HG02938 (cell line): ENCODE measurements at regions not wholly inside any gene's neighbourhood (a gene's known extent, or its start where the extent isn't known, plus 50 kb on each side); places are given as distances from the start of the nearest gene placed in this dataset.
"Not testable (repeated sequence)": the region's sequence is repeated elsewhere in the genome, so short reads cannot be mapped to it uniquely, and the experiment has no call there.

Experiments used
- ATAC-seq: cut with Tn5 transposase; IDR thresholded peaks from one replicate; pipeline ENCODE4 v1.9.1; 2021; ENCODE audit warnings: mild to moderate bottlenecking, moderate library complexity; ENCODE audit not compliant: unreplicated experiment

DNA sequence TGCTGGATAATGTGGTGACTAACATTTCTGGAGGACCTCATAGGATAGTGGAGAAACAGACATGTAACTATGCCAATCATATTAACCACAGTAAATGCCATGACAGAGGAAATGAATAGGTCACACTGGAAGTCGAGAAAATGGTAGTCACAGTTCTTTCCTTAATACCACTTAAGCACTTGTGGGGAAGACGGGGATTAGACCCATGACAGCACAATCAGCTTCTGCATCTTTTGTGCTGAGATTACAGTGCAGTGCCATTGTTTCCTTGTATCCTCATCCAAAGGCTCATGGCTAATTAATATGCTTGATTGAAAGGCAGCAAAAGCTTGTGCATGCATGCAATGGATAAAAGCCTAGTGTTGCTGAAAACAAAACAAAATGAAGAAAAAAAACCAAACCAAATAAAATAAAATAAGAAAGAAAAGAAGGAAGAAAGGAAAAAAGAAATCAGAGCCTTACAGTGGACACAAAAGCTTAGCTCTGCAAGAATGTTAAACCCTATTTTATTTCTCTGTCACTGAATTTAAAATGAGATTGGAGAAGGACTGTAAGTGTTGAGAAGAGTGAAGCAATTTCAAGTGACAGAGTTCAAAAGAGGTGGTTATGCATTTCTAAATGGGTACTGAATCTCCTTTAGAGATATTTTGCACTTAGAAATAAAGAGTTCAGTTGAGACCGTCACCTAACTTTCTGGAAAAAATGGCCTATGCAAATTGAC, 1011.9 kb downstream of the CDH8 start:
- ATAC-seq, result no peak

DNA sequence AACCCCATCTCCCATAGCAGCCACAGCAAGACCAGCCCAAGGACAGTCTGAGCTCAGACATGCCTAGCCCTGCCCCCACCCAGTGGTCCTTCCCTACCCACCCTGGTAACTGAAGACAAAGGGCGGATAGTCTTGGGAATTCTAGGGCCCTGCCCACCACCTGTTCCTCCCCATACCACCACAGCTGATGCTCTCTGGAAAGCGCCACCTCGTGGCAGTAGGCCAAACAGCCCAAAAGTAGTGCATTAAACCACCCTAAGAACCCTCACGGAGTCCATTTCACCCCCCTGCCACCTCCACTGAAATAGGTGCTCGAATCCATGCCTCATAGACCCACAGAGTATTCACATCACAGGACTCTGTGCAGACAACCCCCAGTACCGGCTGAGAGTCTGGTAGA, 1021.4 kb downstream of the CDH8 start:
- ATAC-seq, result no peak

DNA sequence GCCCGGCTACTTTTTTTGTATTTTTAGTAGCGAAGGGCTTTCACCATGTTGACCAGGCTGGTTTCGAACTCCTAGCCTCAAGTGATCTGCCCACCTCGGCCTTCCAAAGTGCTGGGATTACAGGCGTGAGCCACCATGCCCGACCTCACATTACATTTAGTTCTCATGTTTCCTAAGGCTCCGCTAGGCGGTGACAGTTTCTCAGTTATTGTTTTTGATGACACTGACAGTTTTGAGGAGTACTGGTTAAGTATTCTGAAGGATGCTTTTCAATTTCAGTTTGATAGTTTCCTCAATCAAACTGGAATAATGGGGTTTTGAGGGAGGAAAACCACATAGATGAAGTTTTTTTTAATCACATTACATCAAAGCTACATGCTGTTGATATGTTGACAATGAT, 1028.5 kb downstream of the CDH8 start:
- no peak for ATAC-seq

DNA sequence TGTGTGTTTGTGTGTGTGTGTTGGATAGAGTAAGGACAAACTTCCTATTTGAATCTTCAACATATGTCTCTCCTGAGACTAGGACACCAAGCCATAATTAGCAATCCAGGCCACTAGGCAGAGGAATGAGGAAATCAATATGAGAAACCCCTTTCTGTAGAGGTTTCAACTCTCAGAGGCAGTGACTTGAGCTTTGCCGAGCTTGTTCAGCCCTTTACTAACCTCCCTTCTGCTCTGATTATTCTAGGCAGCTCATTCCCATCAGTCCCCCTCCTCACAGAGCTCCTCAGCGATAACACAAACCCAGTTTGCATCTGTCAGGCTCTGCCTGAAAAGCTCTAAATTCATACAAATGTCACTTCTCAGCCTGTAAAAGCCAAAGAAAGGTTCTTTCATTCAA, 1030.3 kb downstream of the CDH8 start:
- no peak for ATAC-seq

DNA sequence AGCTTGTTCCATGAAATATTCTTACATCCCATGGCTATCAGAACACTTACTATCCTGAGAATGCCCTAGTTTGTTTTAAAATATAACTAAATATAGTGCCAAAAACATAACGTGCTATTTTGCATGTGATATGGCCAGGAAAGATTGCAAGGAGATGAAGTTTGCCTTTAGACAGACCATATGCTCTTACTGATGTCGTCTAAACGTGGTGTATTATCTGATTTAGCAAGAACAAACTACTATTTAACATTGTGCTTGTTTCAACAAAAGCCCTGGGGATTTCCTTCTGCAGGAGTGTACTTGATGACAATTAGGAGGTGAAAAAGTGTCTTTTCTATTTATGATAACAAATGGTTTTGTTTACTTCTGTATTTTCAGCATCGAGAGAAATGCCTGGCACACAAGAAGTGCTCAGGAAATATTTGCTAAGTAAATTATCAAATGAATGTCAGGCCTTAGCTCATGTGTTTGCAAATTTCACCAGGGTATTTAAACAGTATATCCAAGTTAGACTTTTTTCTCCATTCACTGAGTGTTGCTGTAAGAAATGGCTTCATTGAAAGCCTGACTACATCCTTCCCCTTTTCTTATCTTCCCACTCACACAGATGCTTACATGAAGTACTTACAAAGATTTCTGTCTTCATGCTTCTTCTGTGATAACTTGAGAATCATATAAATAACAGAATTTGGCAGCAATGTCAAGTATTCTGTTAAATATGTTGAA, 1033.6 kb downstream of the CDH8 start:
- ATAC-seq, result no peak

DNA sequence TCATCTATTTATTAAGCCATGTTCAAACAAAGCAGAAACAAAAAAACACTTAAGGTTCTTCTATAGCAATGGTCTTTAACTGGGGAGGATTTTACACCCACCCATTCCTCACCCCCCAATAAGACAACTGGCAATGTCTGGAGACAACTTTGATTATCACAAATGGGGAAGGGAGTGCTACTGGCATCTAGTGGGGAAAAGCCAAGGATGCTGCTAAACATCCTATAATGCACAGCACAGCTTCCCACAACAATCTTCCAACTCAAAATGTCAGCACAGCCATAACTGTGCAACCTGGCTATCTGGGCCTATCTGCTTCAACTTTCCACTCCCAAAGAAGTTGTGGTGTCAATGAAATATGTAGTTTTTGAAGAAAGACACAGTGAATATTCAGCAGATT, 1044.4 kb downstream of the CDH8 start:
- ATAC-seq, result no peak

DNA sequence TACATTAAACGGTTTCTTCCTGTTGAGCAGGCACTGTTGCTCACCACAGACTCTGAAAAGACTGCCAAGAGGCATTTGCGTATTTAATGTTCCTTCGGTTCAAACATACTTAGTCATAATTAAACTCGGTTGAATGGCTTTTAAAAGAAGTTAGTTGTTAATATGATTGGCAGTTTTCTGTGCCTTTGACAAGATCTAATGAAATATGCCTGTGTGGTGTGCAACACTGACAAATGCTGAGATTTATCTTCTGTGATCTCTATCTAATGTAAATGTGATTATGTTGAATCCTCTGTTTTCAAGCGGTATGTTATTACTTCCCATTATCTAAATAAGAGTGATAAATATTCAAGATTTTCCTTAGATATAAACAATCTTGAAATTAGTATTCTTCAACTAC, 1046.6 kb downstream of the CDH8 start:
- ATAC-seq, result no peak

DNA sequence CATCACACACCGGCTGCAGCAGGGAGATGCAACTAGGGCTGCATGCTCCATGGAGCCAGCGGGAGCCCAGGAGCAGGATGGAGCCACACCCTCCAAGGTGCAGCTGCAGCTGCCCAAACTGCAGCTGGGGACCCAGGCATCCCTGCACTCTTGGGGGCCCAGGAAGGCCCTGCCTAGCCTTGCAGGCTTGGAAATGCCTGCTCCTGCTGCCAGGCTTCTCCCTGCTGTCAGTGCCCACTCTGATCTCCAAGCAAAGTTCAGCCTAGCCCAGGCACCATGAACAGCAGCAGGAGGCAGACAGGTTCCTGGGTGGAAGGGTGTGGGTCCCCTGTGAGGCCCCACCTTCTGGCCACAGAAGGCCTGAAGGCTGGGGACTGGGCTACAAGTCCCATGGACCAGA, 1057.1 kb downstream of the CDH8 start:
- no peak for ATAC-seq

DNA sequence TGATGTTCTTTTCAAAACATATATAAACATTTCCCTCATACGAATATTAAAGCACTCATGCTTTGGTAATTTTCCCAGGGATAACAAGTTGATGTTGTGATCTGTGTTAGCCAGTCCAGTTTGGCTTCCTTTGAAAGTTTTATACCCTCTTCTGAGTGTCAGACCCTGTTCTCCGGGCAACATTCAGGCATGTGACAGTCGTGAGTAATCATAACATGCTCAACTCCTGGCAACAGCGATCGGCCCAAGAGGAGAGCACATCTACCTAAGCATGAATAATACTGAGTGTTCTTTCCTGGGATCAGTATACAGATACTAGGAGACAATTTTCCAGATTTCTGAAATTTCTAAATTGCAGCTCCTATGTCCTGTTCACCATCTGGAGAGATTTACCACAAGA, 1086.4 kb downstream of the CDH8 start:
- ATAC-seq, result no peak

DNA sequence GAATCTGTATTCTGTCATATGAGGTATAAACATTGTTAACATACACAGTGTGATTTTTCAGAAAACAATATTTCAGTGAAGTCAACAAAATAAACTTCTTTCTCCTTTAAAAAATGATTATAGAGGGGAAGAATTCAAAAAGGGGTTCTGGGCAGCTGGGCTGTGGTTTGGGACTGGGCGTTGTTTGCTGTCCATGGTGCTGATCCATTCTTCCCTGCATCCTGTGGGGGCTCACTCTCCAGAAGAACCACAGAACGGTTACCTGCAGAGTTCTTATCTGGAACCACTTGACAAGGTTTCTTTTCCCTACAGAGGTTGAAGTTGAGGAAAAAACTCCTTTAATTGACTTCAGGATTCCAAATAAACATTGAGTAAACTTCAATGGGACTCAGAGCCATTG, 1091.0 kb downstream of the CDH8 start:
- no peak for ATAC-seq

DNA sequence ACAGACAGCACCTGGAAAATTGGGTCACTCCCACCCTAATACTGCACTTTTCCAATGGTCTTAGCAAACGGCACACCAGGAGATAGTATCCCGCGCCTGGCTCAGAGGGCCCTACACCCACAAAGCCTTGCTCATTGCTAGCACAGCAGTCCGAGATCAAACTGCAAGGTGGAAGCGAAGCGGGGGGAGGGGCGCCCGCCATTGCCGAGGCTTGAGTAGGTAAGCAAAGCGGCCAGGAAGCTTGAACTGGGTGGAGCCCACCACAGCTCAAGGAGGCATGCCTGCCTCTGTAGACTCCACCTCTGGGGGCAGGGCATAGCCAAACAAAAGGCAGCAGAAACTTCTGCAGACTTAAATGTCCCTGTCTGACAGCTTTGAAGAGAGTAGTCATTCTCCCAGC, 1100.0 kb downstream of the CDH8 start:
- ATAC-seq, result not testable (repeated sequence)

DNA sequence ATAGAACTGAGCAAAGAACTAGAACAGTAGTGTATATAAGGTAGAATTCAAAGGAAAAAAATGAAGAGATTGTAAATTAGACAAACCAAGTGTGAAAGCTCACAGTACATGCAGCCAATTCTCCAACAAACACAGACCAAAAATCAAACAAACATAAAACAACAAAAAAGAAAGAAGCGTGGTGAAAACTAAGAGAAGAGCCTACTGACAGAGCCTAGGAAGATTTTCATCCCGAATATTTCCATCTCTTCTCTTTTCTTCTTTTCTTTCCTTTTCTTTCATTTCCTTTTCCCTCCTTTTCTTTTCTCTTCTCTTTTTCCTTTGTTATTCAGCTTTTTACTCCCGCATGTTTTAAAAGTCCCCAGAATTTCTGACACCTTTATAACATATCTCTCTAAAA, 1103.6 kb downstream of the CDH8 start:
- ATAC-seq, result no peak

DNA sequence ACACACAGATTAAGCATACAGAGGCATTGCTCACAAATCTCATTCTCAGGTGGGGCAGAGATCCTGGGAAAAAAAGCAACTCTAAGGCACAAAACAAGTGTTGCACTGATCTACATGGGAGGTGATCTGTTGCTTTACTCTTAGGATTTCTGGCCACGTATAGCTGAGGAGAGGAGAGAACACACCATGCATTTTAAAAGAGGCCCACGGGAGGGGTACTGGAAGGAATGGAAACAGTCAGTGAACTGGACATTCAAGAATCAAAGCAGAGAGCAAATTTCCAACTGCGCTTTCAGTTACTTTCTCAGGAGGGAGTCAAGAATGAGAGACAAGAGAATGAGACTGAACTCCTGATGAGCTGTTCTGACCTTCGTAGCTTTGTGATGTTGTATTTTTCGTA, 1105.9 kb downstream of the CDH8 start:
- ATAC-seq, result no peak

DNA sequence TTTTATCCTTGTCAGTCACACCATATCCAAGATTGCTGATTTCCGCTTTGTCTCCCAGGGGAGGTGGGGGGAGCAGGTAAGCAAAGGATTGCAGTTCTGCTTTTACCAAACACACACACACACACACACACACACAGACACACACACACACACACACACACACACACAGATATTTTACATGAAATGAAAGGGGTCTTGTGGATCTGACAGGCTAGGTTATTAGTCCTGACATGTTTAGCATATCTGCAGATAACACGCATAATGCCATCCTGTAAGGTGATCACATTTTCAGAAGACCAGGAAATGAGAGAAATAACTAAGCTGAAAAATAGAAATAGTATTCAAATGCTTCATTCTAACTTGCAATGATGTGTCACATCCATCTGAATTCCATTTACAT, 1113.3 kb downstream of the CDH8 start:
- no peak for ATAC-seq

DNA sequence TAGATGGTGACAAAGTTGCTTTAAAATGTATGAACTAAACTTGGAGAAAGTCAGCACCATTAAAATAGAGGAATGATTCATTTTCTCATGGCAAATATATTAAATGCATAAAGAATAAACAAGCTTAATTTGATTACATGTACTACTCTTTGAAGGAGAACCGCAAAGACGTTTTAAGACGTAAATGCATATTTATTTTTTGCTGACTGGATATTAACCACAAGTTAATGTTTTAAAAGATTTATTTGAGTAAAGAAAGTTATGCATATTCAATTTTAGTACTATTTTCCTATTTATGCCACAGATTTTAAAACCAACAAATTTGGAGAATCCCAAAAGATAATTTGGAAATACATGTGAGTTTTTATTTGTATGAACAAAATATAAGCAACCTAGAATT, 1121.9 kb downstream of the CDH8 start:
- ATAC-seq, result no peak

DNA sequence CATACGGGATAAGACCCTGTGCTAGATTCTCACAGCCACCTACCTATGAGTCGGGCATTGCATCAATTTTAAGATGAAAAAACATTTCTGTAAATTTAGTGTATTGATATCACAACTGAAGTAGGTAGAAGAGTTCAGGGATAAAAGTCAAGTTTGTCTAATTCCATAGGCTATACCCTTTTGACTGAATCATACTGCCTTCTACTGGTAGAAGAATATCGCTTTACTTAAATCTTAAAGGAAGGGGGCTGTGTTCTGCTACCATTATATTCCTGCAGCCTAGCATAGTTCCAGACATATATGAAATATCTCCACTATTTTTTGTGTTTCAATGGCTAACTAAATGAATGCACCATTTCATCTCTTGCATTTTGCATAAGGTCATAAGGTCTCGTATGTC, 1128.6 kb downstream of the CDH8 start:
- no peak for ATAC-seq

DNA sequence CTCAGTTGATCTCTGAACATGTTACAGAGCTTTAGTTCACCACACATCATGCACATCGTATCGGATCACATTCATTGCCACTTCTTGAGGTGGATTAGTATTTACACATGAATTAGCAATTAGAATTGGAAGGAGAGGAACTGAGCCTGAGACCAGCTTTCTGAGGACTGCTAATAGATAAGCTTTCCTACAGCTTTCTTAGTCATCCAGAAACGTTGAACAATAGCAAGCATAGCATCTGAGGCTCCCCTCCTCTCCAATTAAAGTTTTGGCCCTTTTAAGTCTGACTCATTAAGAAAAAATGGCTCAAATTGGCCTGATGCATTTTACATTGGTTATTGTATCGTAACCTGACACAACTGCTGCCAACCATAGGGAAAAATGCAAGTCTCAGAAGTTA, 1130.4 kb downstream of the CDH8 start:
- no peak for ATAC-seq

DNA sequence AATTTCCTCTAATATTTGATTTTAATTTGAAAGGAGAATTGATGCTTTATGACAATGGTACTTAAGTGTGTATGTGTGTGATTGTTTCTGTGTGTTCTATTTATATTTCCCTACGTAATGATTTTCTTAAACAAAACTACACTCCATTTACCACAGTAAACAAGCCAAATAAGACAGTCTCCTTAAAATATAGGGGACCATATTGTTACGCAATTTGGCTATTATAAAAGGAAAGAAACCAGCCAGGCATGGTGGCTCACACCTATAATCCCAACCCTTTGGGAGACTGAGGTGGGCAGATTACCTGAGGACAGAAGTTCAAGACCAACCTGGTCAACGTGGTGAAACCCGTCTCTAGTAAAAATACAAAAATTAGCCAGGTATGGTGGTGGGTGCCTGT, 1134.1 kb downstream of the CDH8 start:
- ATAC-seq, result no peak

DNA sequence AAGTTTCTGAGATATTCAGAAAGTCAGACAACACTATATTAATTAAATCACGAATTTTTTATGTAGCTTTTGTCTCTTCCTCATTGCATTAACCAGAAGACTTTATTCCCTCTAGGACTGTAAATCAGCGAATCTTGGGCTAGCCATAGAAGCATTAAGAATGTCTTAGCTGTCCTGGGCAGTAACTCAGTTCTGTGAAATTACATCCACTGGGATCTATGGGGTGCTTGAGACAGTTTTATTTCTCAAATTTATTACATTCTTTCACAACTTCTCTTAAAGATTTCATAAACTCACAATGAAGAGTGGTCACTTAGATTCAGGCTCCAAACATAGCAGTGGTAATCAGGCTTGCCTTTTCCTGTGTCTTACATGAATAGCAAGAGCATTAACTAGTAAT, 1153.4 kb downstream of the CDH8 start:
- ATAC-seq, result no peak

DNA sequence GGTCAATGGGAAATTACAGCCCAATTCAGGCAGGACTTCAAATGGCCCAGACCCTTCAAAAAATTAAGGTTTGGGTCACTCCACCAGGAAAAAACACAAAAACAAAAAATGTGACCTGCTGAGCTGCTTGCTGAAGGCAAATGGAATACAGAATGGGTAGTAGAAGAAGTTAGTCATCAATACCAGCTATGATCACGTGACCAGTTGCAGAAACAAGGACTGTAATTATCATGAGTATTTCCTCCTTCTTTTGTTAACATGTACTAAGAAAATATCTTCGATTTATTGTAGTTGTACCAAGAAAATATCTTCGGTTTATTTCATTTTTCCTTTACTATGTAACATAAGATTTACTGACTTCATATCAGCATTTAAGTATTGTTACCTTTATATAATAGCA, 1183.6 kb downstream of the CDH8 start:
- no peak for ATAC-seq

DNA sequence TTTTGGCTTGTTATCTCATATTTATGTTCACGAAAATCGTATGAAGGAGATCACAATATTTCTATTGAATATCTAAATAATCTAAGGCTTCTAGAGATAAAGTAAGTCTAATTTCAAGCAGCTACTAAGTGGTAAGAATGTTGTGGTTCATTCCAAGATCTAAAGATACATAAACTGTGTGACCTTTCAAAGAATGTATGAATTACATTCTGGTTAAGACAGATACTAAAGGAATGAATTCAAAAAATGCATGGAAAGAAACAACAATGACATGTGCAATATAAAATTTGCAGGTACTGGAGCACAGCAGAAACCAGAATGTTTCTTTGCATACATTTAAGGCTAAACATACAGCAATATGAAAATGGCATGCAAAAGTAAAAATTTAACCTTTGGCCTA, 1214.6 kb downstream of the CDH8 start:
- no peak for ATAC-seq

DNA sequence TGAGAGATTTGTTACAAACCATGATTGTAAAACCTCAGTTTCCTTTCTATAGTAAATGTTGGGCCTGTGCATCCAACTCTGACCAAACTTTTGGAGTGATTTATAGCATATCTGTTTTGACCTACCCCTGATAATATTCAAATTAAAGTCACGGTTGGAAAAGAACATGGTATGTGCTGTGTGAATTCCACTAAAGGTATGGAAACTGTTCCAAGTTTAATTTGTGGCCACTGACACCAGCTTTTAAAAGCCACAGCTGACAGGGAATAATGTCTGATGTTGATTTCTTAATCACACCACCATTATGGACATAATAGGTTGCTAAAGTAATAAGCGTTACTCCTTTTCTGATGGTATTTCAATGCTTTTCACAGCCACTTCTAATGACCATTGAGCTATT, 1215.9 kb downstream of the CDH8 start:
- ATAC-seq, result no peak

DNA sequence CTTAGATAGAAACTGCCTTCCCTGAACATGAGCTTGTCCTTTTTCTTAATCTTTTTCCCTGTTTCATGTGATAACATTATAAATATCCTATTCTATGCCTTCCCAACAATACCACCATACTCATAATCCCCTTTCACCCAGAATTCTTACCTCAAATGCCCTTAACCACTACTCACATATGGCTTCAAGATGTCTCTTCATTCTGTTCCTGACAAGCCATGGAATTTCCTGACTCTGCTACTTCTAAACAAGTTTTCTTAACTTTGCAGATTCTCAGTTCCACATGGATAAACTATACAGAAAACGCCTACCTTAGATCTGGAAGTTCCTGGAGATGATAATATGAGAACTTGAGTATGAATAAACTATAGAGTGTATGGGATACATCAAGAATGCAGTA, 1217.8 kb downstream of the CDH8 start:
- ATAC-seq, result no peak
